Gastroesophageal sphincter (tissue), 4 donors: ENCODE measurements at regions not wholly inside any gene's neighbourhood (a gene's known extent, or its start where the extent isn't known, plus 50 kb on each side); places are given as distances from the start of the nearest gene placed in this dataset.
A peak's percentile ranks its signal among the peaks of the same experiment; 100 is the strongest.

Experiments
- ATAC-seq: fragments of 150-250 bp; one replicate; pipeline ENCODE4 v1.9.1; 2016; ENCODE audit warnings: mild to moderate bottlenecking, moderate library complexity
- H3K27ac ChIP-seq, 4 donors: fragments of 200-600 bp; sonication (generic) in 3 of 4; 1 replicate in 3 of 4; 2 replicates in 1 of 4; pipeline ENCODE4 v1.5.1; 2016 to 2019
- H3K27me3 ChIP-seq: fragments of 200-600 bp; sonication (generic); one replicate; pipeline ENCODE4 v1.5.1; 2019
- H3K36me3 ChIP-seq, 2 donors: fragments of 200-600 bp; sonication (generic); one replicate each; pipeline ENCODE4 v1.5.1; 2019; ENCODE audit warnings: control low read depth in 1 of 2
- H3K4me1 ChIP-seq, 3 donors: fragments of 200-600 bp; sonication (generic); 1 replicate in 2 of 3; 2 replicates in 1 of 3; pipeline ENCODE4 v1.5.1; 2016 to 2019; ENCODE audit warnings: control low read depth in 2 of 3
- H3K4me3 ChIP-seq, 2 donors: fragments of 200-600 bp; sonication (generic); one replicate each; pipeline ENCODE4 v1.5.1; 2019; ENCODE audit warnings: mild to moderate bottlenecking in 1 of 2, moderate library complexity in 1 of 2
- H3K9me3 ChIP-seq, 3 donors: fragments of 200-600 bp; sonication (generic); one replicate each; pipeline ENCODE4 v1.5.1; 2017 to 2019; ENCODE audit warnings: control low read depth in 2 of 3
- EP300 ChIP-seq: sonication (generic); formaldehyde crosslinking; IDR thresholded peaks from one replicate; pipeline ENCODE4 v1.6.1; 2017; ENCODE audit warnings: antibody characterized with exemption, mild to moderate bottlenecking
- POLR2A ChIP-seq, 2 donors: fragments of 450-650 bp; IDR thresholded peaks; one replicate each; pipeline ENCODE4 v1.6.1; 2017; ENCODE audit warnings: antibody characterized with exemption in 2 of 2, mild to moderate bottlenecking in 2 of 2, moderate library complexity in 1 of 2
- POLR2AphosphoS5 ChIP-seq: sonication (generic); formaldehyde crosslinking; IDR thresholded peaks from one replicate; pipeline ENCODE4 v1.6.1; 2017; ENCODE audit warnings: antibody characterized with exemption
- WGBS, 2 donors: methylation state at CpG; one replicate each; pipeline ENCODE4 v1.1.5; 2018; ENCODE audit warnings: low coverage in 1 of 2; 5-methylcytosine and 5-hydroxymethylcytosine counted together
- TF ChIP-seq, protein P1 (sequence below), 4 experiments: fragments of 200-600 bp in 2 of 4; fragments of 450-650 bp in 2 of 4; sonication (generic) in 1 of 4; IDR thresholded peaks; one replicate each; pipeline ENCODE4 v1.5.1; 2017 to 2019; ENCODE audit warnings: antibody characterized with exemption in 4 of 4, mild to moderate bottlenecking in 2 of 4, moderate library complexity in 2 of 4

- H3K27ac ChIP-seq = no peak overlapping the region
- H3K36me3 ChIP-seq = no peaks in the 10 kb centered on the region
- no peaks in the 10 kb centered on the region for H3K9me3 ChIP-seq
- no peaks in the 10 kb centered on the region for H3K27me3 ChIP-seq
- no peak overlapping the region for H3K4me3 ChIP-seq
- ATAC-seq = peak; percentile 18
- WGBS, 2 donors = 77 to 78% methylated on average over 1 of the region's 2 CpGs
- TF ChIP-seq POLR2AphosphoS5 (no peak), EP300 (no peak), POLR2A (IDR thresholded peaks at IDR 0.05) (no peak)
- TF ChIP-seq, protein P1, sequence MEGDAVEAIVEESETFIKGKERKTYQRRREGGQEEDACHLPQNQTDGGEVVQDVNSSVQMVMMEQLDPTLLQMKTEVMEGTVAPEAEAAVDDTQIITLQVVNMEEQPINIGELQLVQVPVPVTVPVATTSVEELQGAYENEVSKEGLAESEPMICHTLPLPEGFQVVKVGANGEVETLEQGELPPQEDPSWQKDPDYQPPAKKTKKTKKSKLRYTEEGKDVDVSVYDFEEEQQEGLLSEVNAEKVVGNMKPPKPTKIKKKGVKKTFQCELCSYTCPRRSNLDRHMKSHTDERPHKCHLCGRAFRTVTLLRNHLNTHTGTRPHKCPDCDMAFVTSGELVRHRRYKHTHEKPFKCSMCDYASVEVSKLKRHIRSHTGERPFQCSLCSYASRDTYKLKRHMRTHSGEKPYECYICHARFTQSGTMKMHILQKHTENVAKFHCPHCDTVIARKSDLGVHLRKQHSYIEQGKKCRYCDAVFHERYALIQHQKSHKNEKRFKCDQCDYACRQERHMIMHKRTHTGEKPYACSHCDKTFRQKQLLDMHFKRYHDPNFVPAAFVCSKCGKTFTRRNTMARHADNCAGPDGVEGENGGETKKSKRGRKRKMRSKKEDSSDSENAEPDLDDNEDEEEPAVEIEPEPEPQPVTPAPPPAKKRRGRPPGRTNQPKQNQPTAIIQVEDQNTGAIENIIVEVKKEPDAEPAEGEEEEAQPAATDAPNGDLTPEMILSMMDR (IDR thresholded peaks at IDR 0.05) = no peak
- H3K4me1 ChIP-seq = peaks cover 0 to 29% (median 3%) of the 10 kb centered on the region in 3 donors
Measured at GRCh38 chr9:105154723-105155191, 89.7 kb upstream of the SLC44A1 start.

DNA sequence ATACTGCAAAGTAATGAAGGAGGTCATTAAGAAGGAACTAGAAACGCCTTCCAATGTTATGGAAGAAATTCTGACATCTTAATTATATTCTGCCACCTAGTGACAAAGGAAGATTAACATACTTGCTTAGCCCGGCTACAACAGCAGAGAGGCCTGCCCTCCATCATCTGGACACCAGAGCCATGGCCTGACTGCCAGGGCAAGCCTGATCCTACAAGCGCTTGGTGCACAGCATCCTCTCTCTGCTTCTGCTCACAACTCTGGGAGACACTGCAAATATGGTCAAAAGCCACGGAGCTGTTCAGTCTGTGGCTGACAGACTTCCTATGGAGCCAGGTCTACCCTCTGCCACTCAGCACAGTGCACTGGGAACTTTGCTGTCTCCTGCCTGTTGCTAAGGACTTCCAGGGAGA, 87.3 kb upstream of the SLC44A1 start:
- Histone ChIP-seq H3K27me3 (no peaks in the 10 kb centered on the region), H3K4me3 (no peak overlapping the region), H3K27ac (peak overlapping the region; percentile 29 to 65 (median 54)), H3K36me3 (no peaks in the 10 kb centered on the region), H3K9me3 (no peaks in the 10 kb centered on the region), H3K4me1 (peaks cover 0 to 18% (median 0%) of the 10 kb centered on the region in 3 donors)
- TF ChIP-seq POLR2A (IDR thresholded peaks at IDR 0.05) = no peak
- TF ChIP-seq POLR2AphosphoS5 = peak; percentile 78
- TF ChIP-seq, protein P1 (IDR thresholded peaks at IDR 0.05) = peak; percentile 29 to 76 (median 64)
- no peak for TF ChIP-seq EP300
- ATAC-seq = peak; percentile 89
- WGBS, 2 donors = 0 to 7% methylated on average over 3 of the region's 4 CpGs

DNA sequence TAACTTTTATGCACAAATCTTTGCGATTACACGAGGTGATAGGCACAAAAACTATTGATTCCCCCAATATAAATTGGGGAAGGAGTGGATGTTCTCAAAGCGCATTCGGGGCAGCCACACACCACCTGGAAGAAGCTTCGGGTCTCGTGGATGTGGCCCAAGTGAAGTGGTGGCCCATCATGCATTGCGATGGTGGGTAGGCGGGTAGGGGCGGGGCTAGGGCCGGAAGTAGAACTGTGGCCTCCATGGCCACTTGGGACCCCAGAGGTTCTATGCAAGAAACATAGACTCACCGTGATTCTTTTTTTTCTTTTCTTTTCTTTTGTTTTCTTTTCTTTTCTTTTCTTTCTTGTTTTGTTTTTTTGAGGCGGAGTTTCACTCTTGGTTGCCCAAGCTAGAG, 86.4 kb upstream of the SLC44A1 start:
- H3K4me3 ChIP-seq = no peak overlapping the region
- H3K9me3 ChIP-seq = no peaks in the 10 kb centered on the region
- peak overlapping the region in 2 of 4 donors; percentile 54 to 65 for H3K27ac ChIP-seq
- no peaks in the 10 kb centered on the region for H3K27me3 ChIP-seq
- peaks cover 0 to 18% (median 0%) of the 10 kb centered on the region in 3 donors for H3K4me1 ChIP-seq
- no peaks in the 10 kb centered on the region for H3K36me3 ChIP-seq
- 96% methylated on average over 10 of the region's 12 CpGs; no CpG with 5 or more reads in 1 of the 2 donors for WGBS, 2 donors
- ATAC-seq = no peak
- TF ChIP-seq, protein P1 (IDR thresholded peaks at IDR 0.05) = no peak
- TF ChIP-seq EP300 = no peak
- TF ChIP-seq POLR2AphosphoS5 = no peak
- TF ChIP-seq POLR2A (IDR thresholded peaks at IDR 0.05) = no peak

GRCh38 chr9:105158898-105159297, 85.6 kb upstream of the SLC44A1 start:
- 71 to 73% methylated on average over 5 of the region's 5 CpGs for WGBS, 2 donors
- no peak for TF ChIP-seq POLR2AphosphoS5

DNA sequence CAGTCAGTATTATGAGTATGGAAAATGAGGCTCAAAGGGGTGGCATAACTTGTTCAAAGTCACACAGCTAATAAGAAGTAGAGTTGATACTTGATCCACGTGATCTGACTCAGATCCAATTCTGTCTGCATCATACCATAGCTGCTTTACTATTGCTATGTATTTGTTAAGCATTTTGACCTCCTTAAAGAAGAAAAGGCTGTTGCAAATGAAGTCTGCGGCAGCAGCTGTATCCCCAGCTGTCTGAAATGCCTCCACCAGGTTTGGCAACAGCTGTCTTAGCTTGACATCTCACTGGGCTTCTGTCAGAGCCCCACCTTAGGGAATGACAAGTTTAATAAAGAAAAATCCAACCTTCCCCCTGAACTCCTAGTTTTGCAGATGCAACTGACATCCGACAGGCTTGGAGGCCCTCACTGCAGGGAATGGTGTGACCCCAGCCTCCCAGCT, 75.6 kb upstream of the SLC44A1 start:
- TF ChIP-seq POLR2A (IDR thresholded peaks at IDR 0.05) (no peak), POLR2AphosphoS5 (no peak), EP300 (no peak)
- TF ChIP-seq, protein P1 (IDR thresholded peaks at IDR 0.05) = no peak
- H3K27me3 ChIP-seq = no peaks in the 10 kb centered on the region
- ATAC-seq = peak; percentile 41
- WGBS, 2 donors = 65 to 67% methylated on average over 2 to 3 of the region's 3 CpGs
- no peaks in the 10 kb centered on the region for H3K36me3 ChIP-seq
- no peak overlapping the region for H3K27ac ChIP-seq
- H3K4me1 ChIP-seq = no peaks in the 10 kb centered on the region
- no peak overlapping the region for H3K4me3 ChIP-seq
- H3K9me3 ChIP-seq = no peaks in the 10 kb centered on the region

More at GRCh38 chr9:105158898-105159297, 85.6 kb upstream of the SLC44A1 start:
- no peak overlapping the region for H3K27ac ChIP-seq
- no peaks in the 10 kb centered on the region for H3K36me3 ChIP-seq
- H3K27me3 ChIP-seq = no peaks in the 10 kb centered on the region
- no peak overlapping the region for H3K4me3 ChIP-seq
- H3K9me3 ChIP-seq = no peaks in the 10 kb centered on the region
- peaks cover 0 to 18% (median 0%) of the 10 kb centered on the region in 3 donors for H3K4me1 ChIP-seq
- no peak for ATAC-seq
